PC-3 (cell line): ENCODE measurements at regions not wholly inside any gene's neighbourhood (a gene's known extent, or its start where the extent isn't known, plus 50 kb on each side); places are given as distances from the start of the nearest gene placed in this dataset.

ENCODE experiments used
- ATAC-seq: fragments of 200-7000 bp; cut with Tn5 transposase; 2 replicates; pipeline ENCODE4 v1.9.1; 2020; ENCODE audit warnings: mild to moderate bottlenecking, moderate library complexity
- BruUV-seq: library from RNA; stranded (reverse); fragments of 400-500 nt; replicated peaks from 2 replicates; lab custom pipeline; 2021; lab: Mats Ljungman, UMichigan
- CTCF ChIA-PET: fragments of 300-600 bp; sonication (Branson Sonifier 250); formaldehyde crosslinking; loops from one replicate; lab custom pipeline; 2022; ENCODE audit warnings: antibody characterized with exemption; lab: Charles Lee
- POLR2A ChIA-PET: fragments of 300-600 bp; sonication (Branson Sonifier 250); formaldehyde crosslinking; loops from one replicate; lab custom pipeline; 2022; ENCODE audit warnings: antibody characterized with exemption; ENCODE audit not compliant: unreplicated experiment; lab: Charles Lee
- DNase-seq: peaks from one replicate; pipeline ENCODE4 v3.0.0-alpha.2; 2015
- H2AFZ ChIP-seq: fragments of 300-600 bp; sonication (generic); 2 replicates; pipeline ENCODE4 v1.6.0; 2016; ENCODE audit warnings: antibody characterized with exemption, low read length
- H3F3A ChIP-seq: fragments of 300-600 bp; sonication (generic); one replicate; pipeline ENCODE4 v1.6.0; 2017; ENCODE audit warnings: antibody characterized with exemption, low read length, control low read depth, mild to moderate bottlenecking; ENCODE audit not compliant: unreplicated experiment
- H3K27ac ChIP-seq: fragments of 300-600 bp; sonication (generic); 2 replicates; pipeline ENCODE4 v1.5.1; 2016; ENCODE audit warnings: mild to moderate bottlenecking, low read length
- H3K27me3 ChIP-seq: fragments of 300-600 bp; sonication (generic); 2 replicates; pipeline ENCODE4 v1.6.1; 2016; ENCODE audit warnings: low read length, mixed read lengths
- H3K36me3 ChIP-seq: fragments of 300-600 bp; sonication (generic); 2 replicates; pipeline ENCODE4 v1.6.1; 2016; ENCODE audit warnings: low read depth, mixed run types, low read length, mixed read lengths
- H3K4me1 ChIP-seq: fragments of 300-600 bp; sonication (generic); 2 replicates; pipeline ENCODE4 v1.5.1; 2016; ENCODE audit warnings: low read length; ENCODE audit not compliant: insufficient read depth
- H3K4me2 ChIP-seq: fragments of 300-600 bp; sonication (generic); 2 replicates; pipeline ENCODE4 v1.6.0; 2016; ENCODE audit warnings: low read length
- H3K4me3 ChIP-seq: fragments of 300-600 bp; sonication (generic); 2 replicates; pipeline ENCODE4 v1.5.1; 2016; ENCODE audit warnings: mild to moderate bottlenecking, low read length, mixed read lengths
- H3K79me2 ChIP-seq: fragments of 300-600 bp; sonication (generic); 2 replicates; pipeline ENCODE4 v1.6.1; 2017; ENCODE audit warnings: low read length, mixed read lengths
- H3K9ac ChIP-seq: fragments of 300-600 bp; sonication (generic); 2 replicates; pipeline ENCODE4 v1.6.0; 2016; ENCODE audit warnings: mild to moderate bottlenecking, low read length
- H3K9me2 ChIP-seq: fragments of 300-600 bp; sonication (generic); replicated peaks from 2 replicates; pipeline ENCODE4 v1.6.1; 2016; ENCODE audit warnings: mixed run types, low read length, mixed read lengths
- H3K9me3 ChIP-seq: fragments of 300-600 bp; sonication (generic); 2 replicates; pipeline ENCODE4 v1.6.1; 2016; ENCODE audit warnings: low read length, mixed read lengths
- H4K20me1 ChIP-seq: fragments of 300-600 bp; sonication (generic); 2 replicates; pipeline ENCODE4 v1.6.1; 2016; ENCODE audit warnings: low read length, mixed read lengths
- CTCF ChIP-seq: fragments of 300-600 bp; sonication (generic); conservative IDR thresholded peaks from 2 replicates; pipeline ENCODE4 v1.5.1; 2017; ENCODE audit warnings: antibody characterized with exemption, low read depth, mild to moderate bottlenecking, low read length
- EZH2 ChIP-seq: fragments of 300-600 bp; sonication (generic); IDR thresholded peaks from one replicate; pipeline ENCODE4 v1.6.1; 2017; ENCODE audit warnings: antibody characterized with exemption, mild to moderate bottlenecking, low read length; ENCODE audit not compliant: unreplicated experiment
- EZH2phosphoT487 ChIP-seq: fragments of 300-600 bp; sonication (generic); IDR thresholded peaks from 2 replicates; pipeline ENCODE4 v1.6.1; 2018; ENCODE audit warnings: mild to moderate bottlenecking, antibody characterized with exemption, low read length, borderline replicate concordance
- intact Hi-C: fragments of 100-400 bp; cut with micrococcal nuclease; formaldehyde crosslinking; loops from 2 replicates; pipeline ENCODE4 v1.9.0; 2023

- H3K4me2 ChIP-seq, result no peak overlapping the region
- H3K36me3 ChIP-seq, result no peaks in the 10 kb centered on the region
- peaks cover 41% of the 10 kb centered on the region for H3K27me3 ChIP-seq
- H3K27ac ChIP-seq, result no peak overlapping the region
- H3K9ac ChIP-seq, result no peak overlapping the region
- no peaks in the 10 kb centered on the region for H3K9me2 ChIP-seq
- ATAC-seq (no peak), DNase-seq (no peak)
- TF ChIP-seq EZH2phosphoT487 (no peak), EZH2 (no peak), CTCF (no peak)
- H3K9me3 ChIP-seq, result no peaks in the 10 kb centered on the region
- no peak overlapping the region for H3K4me3 ChIP-seq
- CTCF ChIA-PET, result no interaction called here
- POLR2A ChIA-PET, result no interaction called here
- BruUV-seq, result no TSS peak
- H3K4me1 ChIP-seq, result no peaks in the 10 kb centered on the region
- intact Hi-C loops, result no loop called here
- H2AFZ ChIP-seq, result no peak overlapping the region
- no peaks in the 10 kb centered on the region for H3K79me2 ChIP-seq
- no peaks in the 10 kb centered on the region for H3F3A ChIP-seq
- no peaks in the 10 kb centered on the region for H4K20me1 ChIP-seq
Measured at GRCh38 chr2:15802657-15803542, 137.4 kb upstream of the MYCN start.

GRCh38 chr2:15803543-15804245 is 136.7 kb upstream of the MYCN start:
- CTCF ChIA-PET, result no interaction called here
- Histone ChIP-seq H3K4me1 (no peaks in the 10 kb centered on the region), H4K20me1 (no peaks in the 10 kb centered on the region), H3K9me2 (no peaks in the 10 kb centered on the region), H3K9ac (no peak overlapping the region), H3K27ac (no peak overlapping the region), H3K79me2 (no peaks in the 10 kb centered on the region), H3K4me3 (no peak overlapping the region), H3K4me2 (no peak overlapping the region), H2AFZ (no peak overlapping the region), H3F3A (no peaks in the 10 kb centered on the region), H3K36me3 (no peaks in the 10 kb centered on the region), H3K27me3 (peaks cover 49% of the 10 kb centered on the region), H3K9me3 (no peaks in the 10 kb centered on the region)
- POLR2A ChIA-PET, result no interaction called here
- intact Hi-C loops, result no loop called here
- ATAC-seq (no peak), DNase-seq (no peak)
- BruUV-seq, result no TSS peak
- TF ChIP-seq EZH2phosphoT487 (no peak), EZH2 (no peak), CTCF (no peak)

- ChIA-PET POLR2A (no interaction called here), CTCF (no interaction called here)
- H3K4me3 ChIP-seq, result no peak overlapping the region
- DNase-seq (no peak), ATAC-seq (no peak)
- no peak for TF ChIP-seq CTCF
- no peak for TF ChIP-seq EZH2phosphoT487
- no peak for TF ChIP-seq EZH2
- H3K27me3 ChIP-seq, result peaks cover 54% of the 10 kb centered on the region
- no peaks in the 10 kb centered on the region for H3K79me2 ChIP-seq
- H3K36me3 ChIP-seq, result no peaks in the 10 kb centered on the region
- H2AFZ ChIP-seq, result no peak overlapping the region
- no peaks in the 10 kb centered on the region for H3K4me1 ChIP-seq
- intact Hi-C loops, result no loop called here
- no peak overlapping the region for H3K9ac ChIP-seq
- H3K9me2 ChIP-seq, result no peaks in the 10 kb centered on the region
- BruUV-seq, result no TSS peak
- no peak overlapping the region for H3K27ac ChIP-seq
- H3F3A ChIP-seq, result no peaks in the 10 kb centered on the region
- no peak overlapping the region for H3K4me2 ChIP-seq
- H3K9me3 ChIP-seq, result no peaks in the 10 kb centered on the region
- no peaks in the 10 kb centered on the region for H4K20me1 ChIP-seq
Measured at GRCh38 chr2:15804246-15804619, 136.1 kb upstream of the MYCN start.
